HG03575 (cell line): ENCODE measurements at regions not wholly inside any gene's neighbourhood (a gene's known extent, or its start where the extent isn't known, plus 50 kb on each side); places are given as distances from the start of the nearest gene placed in this dataset.

Experiments used
- ATAC-seq: cut with Tn5 transposase; IDR thresholded peaks from one replicate; pipeline ENCODE4 v1.9.1; 2021; ENCODE audit not compliant: unreplicated experiment, insufficient number of reproducible peaks, low FRiP score; ENCODE audit errors: extremely low read depth

GRCh38 chr9:13501018-13501417 is 221.5 kb upstream of the MPDZ start:
- no peak for ATAC-seq

- ATAC-seq: no peak
Observed at GRCh38 chr9:13500034-13500433, 220.5 kb upstream of the MPDZ start.

GRCh38 chr9:13493697-13494096 is 214.2 kb upstream of the MPDZ start:
- no peak for ATAC-seq

GRCh38 chr9:13491493-13492424 is 212.3 kb upstream of the MPDZ start:
- no peak for ATAC-seq

GRCh38 chr9:13491138-13491492 is 211.6 kb upstream of the MPDZ start:
- no peak for ATAC-seq

GRCh38 chr9:13487936-13488335 is 208.4 kb upstream of the MPDZ start:
- no peak for ATAC-seq

GRCh38 chr9:13487498-13487897 is 208.0 kb upstream of the MPDZ start:
- no peak for ATAC-seq

GRCh38 chr9:13487071-13487470 is 207.6 kb upstream of the MPDZ start:
- no peak for ATAC-seq

- ATAC-seq: no peak
Observed at GRCh38 chr9:13485068-13485596, 205.6 kb upstream of the MPDZ start.

- no peak for ATAC-seq
Observed at GRCh38 chr9:13484186-13484585, 204.7 kb upstream of the MPDZ start.

- ATAC-seq: no peak
Observed at GRCh38 chr9:13481274-13481673, 201.8 kb upstream of the MPDZ start.

- ATAC-seq: no peak
Observed at GRCh38 chr9:13480693-13481092, 201.2 kb upstream of the MPDZ start.

- ATAC-seq: no peak
Observed at GRCh38 chr9:13479096-13479495, 199.6 kb upstream of the MPDZ start.

GRCh38 chr9:13478639-13479038 is 199.1 kb upstream of the MPDZ start:
- no peak for ATAC-seq

- ATAC-seq: no peak
Observed at GRCh38 chr9:13478160-13478559, 198.7 kb upstream of the MPDZ start.

GRCh38 chr9:13470836-13471235 is 191.3 kb upstream of the MPDZ start:
- ATAC-seq: no peak

GRCh38 chr9:13467157-13467556 is 187.7 kb upstream of the MPDZ start:
- no peak for ATAC-seq

GRCh38 chr9:13461414-13461991 is 182.0 kb upstream of the MPDZ start:
- ATAC-seq: no peak

- ATAC-seq: no peak
Observed at GRCh38 chr9:13459071-13459470, 179.6 kb upstream of the MPDZ start.

GRCh38 chr9:13457795-13458194 is 178.3 kb upstream of the MPDZ start:
- ATAC-seq: no peak
